GM19455 (cell line): ENCODE measurements at regions not wholly inside any gene's neighbourhood (a gene's known extent, or its start where the extent isn't known, plus 50 kb on each side); places are given as distances from the start of the nearest gene placed in this dataset.
"Not testable (repeated sequence)": the region's sequence is repeated elsewhere in the genome, so short reads cannot be mapped to it uniquely, and the experiment has no call there.

Experiments used
- ATAC-seq: cut with Tn5 transposase; IDR thresholded peaks from one replicate; pipeline ENCODE4 v1.9.1; 2021; ENCODE audit not compliant: unreplicated experiment

- ATAC-seq = no peak
Measured at GRCh38 chr13:50154697-50155096, 139.5 kb downstream of the KCNRG start.

- no peak for ATAC-seq
Measured at GRCh38 chr13:50156140-50156539, 140.9 kb downstream of the KCNRG start.

- ATAC-seq = no peak
Measured at GRCh38 chr13:50156561-50157127, 141.4 kb downstream of the KCNRG start.

GRCh38 chr13:50158385-50159165, 143.3 kb downstream of the KCNRG start:
- ATAC-seq = no peak

- ATAC-seq = no peak
Measured at GRCh38 chr13:50159607-50160006, 144.4 kb downstream of the KCNRG start.

- ATAC-seq = no peak
Measured at GRCh38 chr13:50161052-50161451, 145.8 kb downstream of the KCNRG start.

GRCh38 chr13:50162001-50162400, 146.8 kb downstream of the KCNRG start:
- no peak for ATAC-seq

GRCh38 chr13:50162567-50162966, 147.3 kb downstream of the KCNRG start:
- no peak for ATAC-seq

GRCh38 chr13:50167224-50167947, 152.1 kb downstream of the KCNRG start:
- ATAC-seq = no peak

GRCh38 chr13:50167967-50168366, 152.7 kb downstream of the KCNRG start:
- no peak for ATAC-seq

GRCh38 chr13:50168786-50169185, 153.5 kb downstream of the KCNRG start:
- ATAC-seq = no peak

GRCh38 chr13:50170447-50171037, 155.3 kb downstream of the KCNRG start:
- no peak for ATAC-seq

- ATAC-seq = no peak
Measured at GRCh38 chr13:50171590-50172282, 156.5 kb downstream of the KCNRG start.

GRCh38 chr13:50173045-50173444, 157.8 kb downstream of the KCNRG start:
- not testable (repeated sequence) for ATAC-seq

GRCh38 chr13:50174630-50175029, 159.4 kb downstream of the KCNRG start:
- ATAC-seq = no peak

GRCh38 chr13:50179977-50180376, 164.7 kb downstream of the KCNRG start:
- no peak for ATAC-seq

GRCh38 chr13:50185769-50186763, 170.8 kb downstream of the KCNRG start:
- ATAC-seq = not testable (repeated sequence)

- no peak for ATAC-seq
Measured at GRCh38 chr13:50187352-50188029, 172.2 kb downstream of the KCNRG start.

- no peak for ATAC-seq
Measured at GRCh38 chr13:50188696-50189095, 173.5 kb downstream of the KCNRG start.
